WTC11 (cell line): ENCODE measurements at regions not wholly inside any gene's neighbourhood (a gene's known extent, or its start where the extent isn't known, plus 50 kb on each side); places are given as distances from the start of the nearest gene placed in this dataset.

ENCODE experiments used
- ATAC-seq: fragments of 200-7000 bp; cut with Tn5 transposase; 2 replicates; pipeline ENCODE4 v1.10.0; 2021; ENCODE audit warnings: mild to moderate bottlenecking, moderate library complexity
- CTCF ChIA-PET: fragments of 300-600 bp; sonication (Branson Sonifier 250); formaldehyde crosslinking; loops from one replicate; lab custom pipeline; 2021; ENCODE audit warnings: antibody characterized with exemption; lab: Charles Lee
- POLR2A ChIA-PET: fragments of 350-600 bp; sonication (Branson Sonifier 250); formaldehyde crosslinking; loops from one replicate; lab custom pipeline; 2021; ENCODE audit warnings: antibody characterized with exemption; lab: Charles Lee
- DNase-seq: peaks from one replicate; pipeline ENCODE4 v3.0.0; 2021; ENCODE audit warnings: low spot score
- H3K27ac Mint-ChIP-seq: 2 replicates; pipeline ENCODE4 v1.8.0; 2021; ENCODE audit warnings: mixed read lengths
- H3K27me3 Mint-ChIP-seq: 2 replicates; pipeline ENCODE4 v1.8.0; 2021; ENCODE audit warnings: low read depth, mild to moderate bottlenecking, moderate library complexity, mixed read lengths
- H3K36me3 Mint-ChIP-seq: 2 replicates; pipeline ENCODE4 v1.8.0; 2021; ENCODE audit warnings: mixed read lengths
- H3K4me1 Mint-ChIP-seq: 2 replicates; pipeline ENCODE4 v1.8.0; 2022; ENCODE audit warnings: mixed read lengths
- H3K4me3 Mint-ChIP-seq: 2 replicates; pipeline ENCODE4 v1.8.0; 2021; ENCODE audit warnings: mild to moderate bottlenecking, moderate library complexity, mixed read lengths
- H3K9me3 Mint-ChIP-seq: 2 replicates; pipeline ENCODE4 v1.8.0; 2021; ENCODE audit warnings: mixed read lengths
- CBFB ChIP-seq: sonication (generic); formaldehyde crosslinking; IDR thresholded peaks from 2 replicates; pipeline ENCODE4 v1.8.1; 2022; ENCODE audit warnings: mild to moderate bottlenecking, low read depth, missing genetic modification reagents
- CDX4 ChIP-seq: fragments of 250-450 bp; sonication (Bioruptor Pico); IDR thresholded peaks from 2 replicates; pipeline ENCODE4 v1.9.0; 2021; ENCODE audit warnings: moderate library complexity, mild to moderate bottlenecking, inconsistent platforms, borderline replicate concordance
- CREM ChIP-seq: sonication (generic); formaldehyde crosslinking; IDR thresholded peaks from 2 replicates; pipeline ENCODE4 v1.8.1; 2022; ENCODE audit warnings: mild to moderate bottlenecking, missing genetic modification reagents, moderate library complexity
- FOXJ3 ChIP-seq: sonication (generic); formaldehyde crosslinking; IDR thresholded peaks from 2 replicates; pipeline ENCODE4 v1.9.0; 2021; ENCODE audit warnings: missing genetic modification reagents, mild to moderate bottlenecking, borderline replicate concordance
- FOXK1 ChIP-seq: sonication (generic); formaldehyde crosslinking; IDR thresholded peaks from 2 replicates; pipeline ENCODE4 v1.8.0; 2022; ENCODE audit warnings: mild to moderate bottlenecking, moderate library complexity, missing genetic modification reagents
- FOXP1 ChIP-seq: sonication (generic); formaldehyde crosslinking; IDR thresholded peaks from 2 replicates; pipeline ENCODE4 v1.8.0; 2022; ENCODE audit warnings: missing genetic modification reagents, mild to moderate bottlenecking, moderate library complexity, borderline replicate concordance
- FOXP4 ChIP-seq: sonication (generic); formaldehyde crosslinking; IDR thresholded peaks from 2 replicates; pipeline ENCODE4 v1.8.0; 2022; ENCODE audit warnings: mild to moderate bottlenecking, missing genetic modification reagents
- GTF2I ChIP-seq: fragments of 250-450 bp; sonication (Bioruptor Pico); conservative IDR thresholded peaks from 2 replicates; pipeline ENCODE4 v1.4.0; 2021; ENCODE audit warnings: mild to moderate bottlenecking
- NFATC4 ChIP-seq: fragments of 250-450 bp; sonication (Bioruptor Pico); IDR thresholded peaks from 2 replicates; pipeline ENCODE4 v1.9.0; 2021; ENCODE audit warnings: mild to moderate bottlenecking
- NFE2L1 ChIP-seq: sonication (generic); formaldehyde crosslinking; IDR thresholded peaks from 2 replicates; pipeline ENCODE4 v1.8.1; 2023; ENCODE audit warnings: missing genetic modification reagents
- NR3C1 ChIP-seq: sonication (generic); formaldehyde crosslinking; conservative IDR thresholded peaks from 2 replicates; pipeline ENCODE4 v1.8.1; 2023; ENCODE audit warnings: low read depth, mild to moderate bottlenecking, missing genetic modification reagents
- PRDM15 ChIP-seq: sonication (generic); formaldehyde crosslinking; IDR thresholded peaks from 2 replicates; pipeline ENCODE4 v1.8.0; 2022; ENCODE audit warnings: missing genetic modification reagents
- RORB ChIP-seq: fragments of 250-450 bp; sonication (Bioruptor Pico); IDR thresholded peaks from 2 replicates; pipeline ENCODE4 v1.9.0; 2021; ENCODE audit warnings: mild to moderate bottlenecking
- SMAD4 ChIP-seq: sonication (generic); formaldehyde crosslinking; IDR thresholded peaks from 2 replicates; pipeline ENCODE4 v1.8.0; 2022; ENCODE audit warnings: mild to moderate bottlenecking, missing genetic modification reagents
- TCF7 ChIP-seq: sonication (generic); formaldehyde crosslinking; IDR thresholded peaks from 2 replicates; pipeline ENCODE4 v1.8.0; 2022; ENCODE audit warnings: mild to moderate bottlenecking, low read depth, missing genetic modification reagents, moderate library complexity
- TEAD4 ChIP-seq: sonication (generic); formaldehyde crosslinking; IDR thresholded peaks from 2 replicates; pipeline ENCODE4 v1.8.0; 2022; ENCODE audit warnings: mild to moderate bottlenecking, missing genetic modification reagents
- TP53 ChIP-seq: sonication (generic); formaldehyde crosslinking; IDR thresholded peaks from 2 replicates; pipeline ENCODE4 v1.8.1; 2023; ENCODE audit warnings: mild to moderate bottlenecking, missing genetic modification reagents
- ZBTB43 ChIP-seq: sonication (generic); formaldehyde crosslinking; IDR thresholded peaks from 2 replicates; pipeline ENCODE4 v1.8.1; 2023; ENCODE audit warnings: mild to moderate bottlenecking, missing genetic modification reagents
- ZNF232 ChIP-seq: sonication (generic); formaldehyde crosslinking; IDR thresholded peaks from 2 replicates; pipeline ENCODE4 v1.8.0; 2022; ENCODE audit warnings: mild to moderate bottlenecking, missing genetic modification reagents
- ZNF671 ChIP-seq: fragments of 250-450 bp; sonication (Bioruptor Pico); IDR thresholded peaks from 2 replicates; pipeline ENCODE4 v1.8.0; 2021; ENCODE audit warnings: mild to moderate bottlenecking

- TF ChIP-seq ZNF232 (CRISPR knock-in tag) (no peak), NFATC4 (CRISPR knock-in tag) (no peak), FOXP1 (CRISPR knock-in tag) (no peak), FOXJ3 (CRISPR knock-in tag) (no peak), ZBTB43 (CRISPR knock-in tag) (no peak), FOXK1 (no peak), NR3C1 (CRISPR knock-in tag) (no peak), CREM (CRISPR knock-in tag) (no peak), ZNF671 (CRISPR knock-in tag) (no peak), TCF7 (CRISPR knock-in tag) (no peak), NFE2L1 (CRISPR knock-in tag) (no peak), CBFB (CRISPR knock-in tag) (no peak), GTF2I (CRISPR knock-in tag) (no peak), PRDM15 (CRISPR knock-in tag) (no peak), FOXP4 (CRISPR knock-in tag) (no peak)
- TF ChIP-seq, all 79 proteins: peak for 0
- ChIA-PET POLR2A (no interaction called here), CTCF (interaction anchor here (1.0 to 5.2 kb wide), 3 partner anchors 10 to 132 kb away, joined by 3 to 33 read pairs (median 3); no protein-coding TSS in a partner anchor)
- no peak for ATAC-seq
- H3K9me3 Mint-ChIP-seq = no peaks in the 10 kb centered on the region
- no peak overlapping the region for H3K27ac Mint-ChIP-seq
- H3K27me3 Mint-ChIP-seq = no peaks in the 10 kb centered on the region
- no peaks in the 10 kb centered on the region for H3K36me3 Mint-ChIP-seq
- H3K4me1 Mint-ChIP-seq = peaks cover 38% of the 10 kb centered on the region
- no peak overlapping the region for H3K4me3 Mint-ChIP-seq
- DNase-seq = no peak
These were observed 64.4 kb upstream of the IPO9 start for GRCh38 chr1:201764579-201764978.

GRCh38 chr1:201766131-201766866 is 62.7 kb upstream of the IPO9 start:
- ChIA-PET POLR2A (interaction anchor here (0.6 kb wide), 1 partner anchor 14 kb away, joined by 11 read pairs; no protein-coding TSS in a partner anchor), CTCF (interaction anchor here (1.2 to 5.2 kb wide), 2 partner anchors 27 to 57 kb away, joined by 5 to 33 read pairs; no protein-coding TSS in a partner anchor)
- no peak for ATAC-seq
- Mint-ChIP-seq H3K4me3 (no peak overlapping the region), H3K27me3 (no peaks in the 10 kb centered on the region), H3K27ac (no peak overlapping the region), H3K36me3 (peaks cover 12% of the 10 kb centered on the region), H3K9me3 (peaks cover 13% of the 10 kb centered on the region), H3K4me1 (peaks cover 23% of the 10 kb centered on the region)
- no peak for DNase-seq
- TF ChIP-seq PRDM15 (CRISPR knock-in tag) (no peak), SMAD4 (CRISPR knock-in tag) (no peak), RORB (CRISPR knock-in tag) (no peak), CDX4 (CRISPR knock-in tag) (no peak), TEAD4 (CRISPR knock-in tag) (no peak), TP53 (CRISPR knock-in tag) (no peak), GTF2I (CRISPR knock-in tag) (no peak)
